Epithelial cell of esophagus (primary cell): ENCODE measurements at regions not wholly inside any gene's neighbourhood (a gene's known extent, or its start where the extent isn't known, plus 50 kb on each side); places are given as distances from the start of the nearest gene placed in this dataset.

Experiments used
- DNase-seq: peaks from one replicate; pipeline ENCODE4 v3.0.0; 2010; ENCODE audit warnings: low read depth
- H3K4me3 ChIP-seq: 2 replicates; pipeline ENCODE4 v1.5.1; 2011; ENCODE audit warnings: mild to moderate bottlenecking, low read length, control low read depth
- TF ChIP-seq, protein P1 (sequence below): IDR thresholded peaks from 2 replicates; pipeline ENCODE4 v1.5.1; 2011; ENCODE audit warnings: low read depth, mild to moderate bottlenecking, low read length, control low read depth, inconsistent platforms; ENCODE audit not compliant: insufficient read depth; ENCODE audit errors: missing control alignments

DNA sequence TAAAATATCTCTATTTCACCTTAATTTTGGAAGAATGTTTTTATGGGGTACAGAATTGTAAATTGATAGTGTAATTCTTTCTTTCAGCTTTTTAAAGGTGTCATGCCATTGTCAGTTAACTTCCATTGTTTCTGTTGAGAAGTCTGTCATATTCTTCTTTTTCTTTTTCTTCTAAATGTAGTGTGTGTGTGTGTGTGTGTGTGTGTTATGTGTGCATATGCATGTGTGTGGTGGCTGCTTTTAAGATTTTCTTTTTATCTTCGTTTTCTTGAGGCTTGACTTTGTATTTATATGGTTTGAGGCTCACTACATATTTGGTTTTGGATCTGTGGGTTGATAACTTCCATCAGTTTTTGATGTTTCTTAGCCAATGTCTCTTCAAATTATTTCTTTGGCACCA, 176.5 kb downstream of the OGFRL1 start:
- TF ChIP-seq, protein P1, sequence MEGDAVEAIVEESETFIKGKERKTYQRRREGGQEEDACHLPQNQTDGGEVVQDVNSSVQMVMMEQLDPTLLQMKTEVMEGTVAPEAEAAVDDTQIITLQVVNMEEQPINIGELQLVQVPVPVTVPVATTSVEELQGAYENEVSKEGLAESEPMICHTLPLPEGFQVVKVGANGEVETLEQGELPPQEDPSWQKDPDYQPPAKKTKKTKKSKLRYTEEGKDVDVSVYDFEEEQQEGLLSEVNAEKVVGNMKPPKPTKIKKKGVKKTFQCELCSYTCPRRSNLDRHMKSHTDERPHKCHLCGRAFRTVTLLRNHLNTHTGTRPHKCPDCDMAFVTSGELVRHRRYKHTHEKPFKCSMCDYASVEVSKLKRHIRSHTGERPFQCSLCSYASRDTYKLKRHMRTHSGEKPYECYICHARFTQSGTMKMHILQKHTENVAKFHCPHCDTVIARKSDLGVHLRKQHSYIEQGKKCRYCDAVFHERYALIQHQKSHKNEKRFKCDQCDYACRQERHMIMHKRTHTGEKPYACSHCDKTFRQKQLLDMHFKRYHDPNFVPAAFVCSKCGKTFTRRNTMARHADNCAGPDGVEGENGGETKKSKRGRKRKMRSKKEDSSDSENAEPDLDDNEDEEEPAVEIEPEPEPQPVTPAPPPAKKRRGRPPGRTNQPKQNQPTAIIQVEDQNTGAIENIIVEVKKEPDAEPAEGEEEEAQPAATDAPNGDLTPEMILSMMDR = no peak
- DNase-seq = no peak
- no peak overlapping the region for H3K4me3 ChIP-seq

DNA sequence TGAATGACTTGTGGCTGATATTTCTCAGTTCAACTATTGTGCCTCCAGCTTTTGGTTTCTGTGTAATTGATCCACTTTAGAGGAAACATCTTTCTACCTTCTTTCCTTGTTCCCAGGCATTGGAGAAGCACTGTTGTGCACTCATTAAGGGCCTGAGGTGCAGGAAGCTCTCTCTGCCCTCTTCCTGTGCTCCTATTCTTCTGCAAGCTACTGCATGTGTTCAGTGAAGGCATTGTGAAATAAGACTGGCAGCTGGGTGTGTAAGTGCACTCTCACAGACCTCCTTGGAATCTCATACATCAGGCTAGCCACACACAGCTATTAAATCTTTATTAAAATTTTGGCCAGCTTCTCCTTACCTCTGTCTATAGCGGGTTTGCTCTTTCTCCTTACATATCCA, 177.8 kb downstream of the OGFRL1 start:
- TF ChIP-seq, protein P1 = no peak
- peak; percentile 95 for DNase-seq
- no peak overlapping the region for H3K4me3 ChIP-seq

DNA sequence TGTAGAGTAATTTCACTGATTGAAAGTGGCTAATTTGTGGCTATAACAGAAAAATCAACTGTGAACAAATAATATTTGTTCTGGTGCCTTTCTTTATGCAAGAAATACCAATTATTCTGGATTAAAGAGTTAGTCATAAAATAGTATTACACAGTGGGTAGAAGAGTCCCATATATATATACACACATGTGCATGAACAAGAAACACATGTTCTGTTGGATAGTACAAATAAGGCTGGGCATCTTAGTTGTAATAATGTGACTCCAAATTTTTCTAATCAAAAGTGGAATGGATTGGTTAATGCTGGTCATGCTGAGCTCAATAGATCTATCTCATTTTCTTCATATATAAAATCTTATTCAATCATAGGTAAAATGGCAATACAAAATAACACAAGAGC, 179.4 kb downstream of the OGFRL1 start:
- H3K4me3 ChIP-seq = no peak overlapping the region
- TF ChIP-seq, protein P1 = no peak
- DNase-seq = no peak

DNA sequence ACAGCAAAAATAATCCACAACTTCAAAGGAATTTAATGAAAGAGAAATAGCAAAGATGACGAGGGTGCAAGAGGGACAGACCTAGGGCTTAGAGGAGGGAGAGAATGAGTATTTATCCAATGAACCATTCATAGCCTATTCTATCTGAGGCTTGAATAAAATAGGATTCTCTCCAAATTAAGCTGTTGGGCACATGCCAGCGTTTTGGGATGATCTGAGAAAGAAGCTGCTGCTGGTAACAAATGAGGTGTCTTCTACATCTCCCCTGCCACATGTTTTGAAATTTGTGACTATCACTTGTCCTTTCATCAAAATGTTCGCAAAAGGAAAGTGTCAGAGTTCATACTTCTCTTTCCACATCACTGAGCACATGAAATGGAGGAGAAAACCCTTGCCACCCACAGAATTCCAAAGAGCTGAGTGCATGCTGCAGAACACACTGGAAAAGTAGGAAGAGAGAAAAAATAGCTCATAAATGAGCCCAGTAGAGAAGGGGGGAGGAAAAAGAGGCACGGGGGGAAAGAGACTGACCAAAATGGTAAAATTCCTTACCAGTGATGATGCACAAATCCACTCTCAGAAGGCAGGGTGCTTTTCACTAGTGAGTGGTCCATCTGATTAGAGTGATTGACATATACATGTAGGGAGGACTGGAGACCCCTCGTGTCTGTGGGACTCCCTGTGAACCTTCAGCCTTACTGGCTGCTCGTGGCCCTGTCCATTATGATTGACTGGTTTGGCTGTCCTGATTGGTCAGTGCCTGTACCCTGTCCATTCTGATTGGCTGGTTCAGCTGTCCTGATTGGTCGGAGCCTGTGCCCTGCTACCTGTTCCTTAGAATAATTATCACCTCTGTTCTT, 180.5 kb downstream of the OGFRL1 start:
- no peak overlapping the region for H3K4me3 ChIP-seq
- DNase-seq = peak; percentile 77

DNA sequence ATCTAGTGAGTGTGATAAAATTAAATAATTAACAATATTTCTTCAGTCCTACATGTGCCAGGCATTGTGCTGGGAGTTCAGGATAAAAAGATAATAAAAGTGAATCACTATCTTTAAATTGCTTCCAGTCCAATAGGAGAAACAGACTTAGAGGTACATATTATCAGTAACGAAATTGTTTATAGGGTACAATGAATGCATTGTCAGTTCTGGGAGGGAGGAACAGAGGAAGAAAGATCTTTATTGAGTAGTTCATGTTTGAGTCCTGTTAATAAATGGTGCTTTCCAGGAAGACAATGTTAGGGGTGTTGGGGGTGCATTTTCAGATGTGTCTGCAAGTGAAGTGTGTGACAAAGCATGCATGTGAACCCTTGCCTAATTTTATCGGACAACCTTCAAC, 183.1 kb downstream of the OGFRL1 start:
- DNase-seq = no peak
- TF ChIP-seq, protein P1 = no peak
- H3K4me3 ChIP-seq = no peak overlapping the region

More for the DNA sequence above, 180.5 kb downstream of the OGFRL1 start:
- TF ChIP-seq, protein P1 = no peak

DNA sequence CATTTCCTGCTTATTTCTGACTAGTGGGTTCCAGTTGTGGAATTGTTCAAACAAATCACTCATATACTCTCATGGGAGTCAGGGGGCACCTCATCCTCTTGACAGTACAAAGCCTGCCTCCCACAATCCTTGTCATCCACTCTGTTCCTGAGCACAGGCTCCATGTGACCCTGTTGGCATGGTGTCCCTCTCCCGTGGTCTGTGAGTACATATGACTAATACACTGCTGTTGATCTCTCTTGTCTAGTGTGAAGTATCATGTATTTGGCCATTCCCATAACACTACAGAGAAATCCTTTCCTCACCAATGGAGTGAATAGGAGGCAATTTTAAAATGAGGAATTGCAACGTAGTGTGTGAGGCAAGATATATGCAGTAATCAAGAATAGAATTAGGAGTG, 185.3 kb downstream of the OGFRL1 start:
- no peak overlapping the region for H3K4me3 ChIP-seq
- DNase-seq = peak; percentile 81
- TF ChIP-seq, protein P1 = no peak

DNA sequence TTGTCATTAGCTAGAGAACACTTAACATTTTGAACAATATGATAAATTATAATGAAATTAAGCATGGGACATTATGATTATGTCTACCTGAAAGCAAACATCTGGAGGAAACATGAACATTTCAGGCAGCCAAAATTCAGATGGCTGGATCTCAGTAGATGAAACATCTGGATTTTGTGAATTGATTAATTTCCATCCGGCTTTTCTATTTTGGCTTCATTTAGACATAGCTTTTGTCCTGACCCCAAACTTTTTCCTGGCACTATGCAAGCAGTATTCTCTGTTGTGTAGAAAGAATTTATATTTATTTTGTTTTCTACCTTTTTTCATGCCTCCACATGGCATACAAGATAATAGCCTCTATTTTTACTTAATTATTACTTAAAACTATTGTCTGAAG, 186.3 kb downstream of the OGFRL1 start:
- no peak overlapping the region for H3K4me3 ChIP-seq
- TF ChIP-seq, protein P1 = no peak
- DNase-seq = no peak
